NCI-H774 (cell line): ENCODE measurements at regions not wholly inside any gene's neighbourhood (a gene's known extent, or its start where the extent isn't known, plus 50 kb on each side); places are given as distances from the start of the nearest gene placed in this dataset.

Experiments used
- DNase-seq: peaks from one replicate; lab custom pipeline; 2025; lab: John Stamatoyannopoulos, UW

- no peak for DNase-seq
Observed at GRCh38 chr4:15374656-15375055, 53.2 kb upstream of the C1QTNF7 start.

- DNase-seq, result no peak
Observed at GRCh38 chr4:15375667-15376066, 52.2 kb upstream of the C1QTNF7 start.

- DNase-seq, result no peak
Observed at GRCh38 chr4:15376145-15376544, 51.7 kb upstream of the C1QTNF7 start.

GRCh38 chr4:15376594-15376993 is 51.2 kb upstream of the C1QTNF7 start:
- DNase-seq, result no peak
